ENCODE measurements at regions not wholly inside any gene's neighbourhood (a gene's known extent, or its start where the extent isn't known, plus 50 kb on each side); places are given as distances from the start of the nearest gene placed in this dataset.

- no peak for DNase-seq
Observed at GRCh38 chr1:9179463-9180110, 50.7 kb upstream of the GPR157 start.

- DNase-seq: no peak
Observed at GRCh38 chr1:9180111-9180819, 51.4 kb upstream of the GPR157 start.

GRCh38 chr1:9181176-9181906 is 52.4 kb upstream of the GPR157 start:
- DNase-seq: peak; percentile 27 to 69

GRCh38 chr1:9181990-9182783 is 52.4 kb upstream of the H6PD start:
- peak in 1 of 2 experiments; percentile 40 for DNase-seq

- DNase-seq: no peak
Observed at GRCh38 chr1:9182784-9183257, 51.8 kb upstream of the H6PD start.

GRCh38 chr1:9183441-9183840 is 51.1 kb upstream of the H6PD start:
- DNase-seq: no peak

- DNase-seq: no peak
Observed at GRCh38 chr1:9183898-9184297, 50.7 kb upstream of the H6PD start.

GRCh38 chr1:9184749-9185148 is 49.8 kb upstream of the H6PD start:
- no peak for DNase-seq

All from NCI-H446 (cell line).